ENCODE measurements at regions not wholly inside any gene's neighbourhood (a gene's known extent, or its start where the extent isn't known, plus 50 kb on each side); places are given as distances from the start of the nearest gene placed in this dataset.

- no peak for TF ChIP-seq PRDM15 (CRISPR knock-in tag; IDR thresholded peaks at IDR 0.05)
- no peak for TF ChIP-seq HDAC2 (IDR thresholded peaks at IDR 0.05)
- TF ChIP-seq RELB (IDR thresholded peaks at IDR 0.05; ENCODE audit: low read depth), result no peak
- TF ChIP-seq RAD21 (IDR thresholded peaks at IDR 0.05; ENCODE audit: insufficient read depth, low read depth, low read length), result no peak
- TF ChIP-seq EZH2 (IDR thresholded peaks at IDR 0.05; ENCODE audit: borderline replicate concordance, control insufficient read depth, low read depth, low read length), result no peak
Measured at GRCh38 chr5:3020426-3020825, 268.9 kb upstream of the IRX2 start (continued).

- intact Hi-C loops (cut with micrococcal nuclease; ENCODE audit: unreplicated experiment), result no loop called here
- 67% methylated on average over 3 of the region's 3 CpGs for WGBS (ENCODE audit: insufficient coverage, insufficient replicate concordance, low lambda C conversion rate, missing lambda C conversion rate)
- H3K9me3 ChIP-seq (replicated peaks; ENCODE audit: control insufficient read depth, insufficient read depth, low read length), result no peaks in the 10 kb centered on the region
- no peaks in the 10 kb centered on the region for H3K27me3 ChIP-seq (replicated peaks in 1 of 2; ENCODE audit: control insufficient read depth in 2 of 2, insufficient read depth in 2 of 2, low read length in 1 of 2)
- no peak overlapping the region for H3K27ac ChIP-seq (ENCODE audit: control insufficient read depth, insufficient read depth)
- no peak for ATAC-seq
- H2AFZ ChIP-seq (ENCODE audit: control insufficient read depth, low read depth, low read length), result no peak overlapping the region
- no peaks in the 10 kb centered on the region for H4K20me1 ChIP-seq (ENCODE audit: control insufficient read depth, insufficient read depth)
- ChIA-PET POLR2A (no interaction called here), CTCF (no interaction called here), RAD21 (ENCODE audit: unreplicated experiment) (no interaction called here), SMC1A (ENCODE audit: uncharacterized antibody, unreplicated experiment) (no interaction called here)
- no peaks in the 10 kb centered on the region for H3K79me2 ChIP-seq (ENCODE audit: control insufficient read depth, insufficient read depth, low read length)
- H3K4me2 ChIP-seq (ENCODE audit: control insufficient read depth, insufficient read depth), result no peak overlapping the region
- FAIRE-seq, result no peak
- DNase-seq (ENCODE audit: low read depth, low spot score), result no peak
- in situ Hi-C loops (cut with MboI), result no loop called here
- no peak overlapping the region for H3K4me3 ChIP-seq
- no TSS peak for BruUV-seq (replicated peaks)
- no peaks in the 10 kb centered on the region for H3K36me3 ChIP-seq (ENCODE audit: control insufficient read depth in 2 of 2, insufficient read depth in 2 of 2, low read length in 1 of 2)
- no peaks in the 10 kb centered on the region for H3K4me1 ChIP-seq (ENCODE audit: control insufficient read depth, insufficient read depth, low read length)
- H3K9ac ChIP-seq (ENCODE audit: control insufficient read depth, insufficient read depth, low read length), result no peak overlapping the region
- TF ChIP-seq TAF1 (IDR thresholded peaks at IDR 0.05; ENCODE audit: borderline replicate concordance, low read depth, low read length) (no peak), MTA3 (IDR thresholded peaks at IDR 0.05; ENCODE audit: borderline replicate concordance, low read length) (no peak), PAX8 (IDR thresholded peaks at IDR 0.05) (no peak), PML (IDR thresholded peaks at IDR 0.05; ENCODE audit: low read length) (no peak), SREBF1 (IDR thresholded peaks at IDR 0.05; ENCODE audit: low read length) (no peak), STAT3 (IDR thresholded peaks at IDR 0.05; ENCODE audit: low read depth, low read length) (no peak), CREM (IDR thresholded peaks at IDR 0.05; ENCODE audit: low read depth) (no peak), POLR2AphosphoS2 (IDR thresholded peaks at IDR 0.05; ENCODE audit: low read depth, low read length) (no peak), SMAD5 (IDR thresholded peaks at IDR 0.05; ENCODE audit: low read depth) (no peak), USF1 (IDR thresholded peaks at IDR 0.05; ENCODE audit: borderline replicate concordance, extremely low read length, insufficient read depth, low read depth, low read length) (no peak), RCOR1 (conservative IDR thresholded peaks at IDR 0.05; ENCODE audit: low read depth, low read length) (no peak), SMAD1 (IDR thresholded peaks at IDR 0.05; ENCODE audit: low read depth, partially characterized antibody) (no peak), BMI1 (IDR thresholded peaks at IDR 0.05; ENCODE audit: borderline replicate concordance) (no peak), ZSCAN29 (IDR thresholded peaks at IDR 0.05) (no peak), SREBF2 (IDR thresholded peaks at IDR 0.05; ENCODE audit: low read length) (no peak), PAX5 (IDR thresholded peaks at IDR 0.05; ENCODE audit: borderline replicate concordance, low read depth, low read length) (no peak)
Measured at GRCh38 chr5:3019045-3019444, 267.6 kb upstream of the IRX2 start.
